ENCODE measurements at regions not wholly inside any gene's neighbourhood (a gene's known extent, or its start where the extent isn't known, plus 50 kb on each side); places are given as distances from the start of the nearest gene placed in this dataset.

DNA sequence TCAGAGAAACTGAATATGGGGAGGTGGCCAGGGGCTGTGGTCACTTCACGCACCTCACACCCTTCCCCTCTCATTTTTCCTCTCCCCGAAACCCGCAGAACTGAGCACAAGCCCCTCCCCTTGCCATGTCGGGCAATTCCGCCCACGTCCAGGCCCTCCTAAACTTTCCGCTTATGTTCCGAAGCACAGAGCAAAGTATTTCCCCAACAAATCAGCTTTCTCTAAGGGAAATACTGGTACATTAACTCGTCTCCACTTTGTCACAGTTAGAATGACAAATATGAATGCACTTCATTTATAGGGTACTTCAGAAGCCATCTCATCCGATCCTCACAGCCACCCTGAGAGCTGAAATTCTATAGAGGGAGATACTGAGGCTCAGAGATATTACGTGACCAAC lies 94.7 kb upstream of the TMEM45B start:
- TF ChIP-seq, protein P1, sequence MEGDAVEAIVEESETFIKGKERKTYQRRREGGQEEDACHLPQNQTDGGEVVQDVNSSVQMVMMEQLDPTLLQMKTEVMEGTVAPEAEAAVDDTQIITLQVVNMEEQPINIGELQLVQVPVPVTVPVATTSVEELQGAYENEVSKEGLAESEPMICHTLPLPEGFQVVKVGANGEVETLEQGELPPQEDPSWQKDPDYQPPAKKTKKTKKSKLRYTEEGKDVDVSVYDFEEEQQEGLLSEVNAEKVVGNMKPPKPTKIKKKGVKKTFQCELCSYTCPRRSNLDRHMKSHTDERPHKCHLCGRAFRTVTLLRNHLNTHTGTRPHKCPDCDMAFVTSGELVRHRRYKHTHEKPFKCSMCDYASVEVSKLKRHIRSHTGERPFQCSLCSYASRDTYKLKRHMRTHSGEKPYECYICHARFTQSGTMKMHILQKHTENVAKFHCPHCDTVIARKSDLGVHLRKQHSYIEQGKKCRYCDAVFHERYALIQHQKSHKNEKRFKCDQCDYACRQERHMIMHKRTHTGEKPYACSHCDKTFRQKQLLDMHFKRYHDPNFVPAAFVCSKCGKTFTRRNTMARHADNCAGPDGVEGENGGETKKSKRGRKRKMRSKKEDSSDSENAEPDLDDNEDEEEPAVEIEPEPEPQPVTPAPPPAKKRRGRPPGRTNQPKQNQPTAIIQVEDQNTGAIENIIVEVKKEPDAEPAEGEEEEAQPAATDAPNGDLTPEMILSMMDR (IDR thresholded peaks at IDR 0.05; ENCODE audit: insufficient read depth, low read length, poor library complexity, severe bottlenecking) = no peak
- no peak for TF ChIP-seq EZH2phosphoT487 (conservative IDR thresholded peaks at IDR 0.05; ENCODE audit: low read length)

All from SU-DHL-6 (cell line).